ENCODE measurements at regions not wholly inside any gene's neighbourhood (a gene's known extent, or its start where the extent isn't known, plus 50 kb on each side); places are given as distances from the start of the nearest gene placed in this dataset.

GRCh38 chr7:46756996-46757395, 824.9 kb downstream of the TNS3 start:
- TF ChIP-seq CTCF (IDR thresholded peaks at IDR 0.05) (no peak), POLR2AphosphoS5 (IDR thresholded peaks at IDR 0.05) (no peak)
